H1 (cell line): ENCODE measurements at regions not wholly inside any gene's neighbourhood (a gene's known extent, or its start where the extent isn't known, plus 50 kb on each side); places are given as distances from the start of the nearest gene placed in this dataset.
"Not testable (repeated sequence)": the region's sequence is repeated elsewhere in the genome, so short reads cannot be mapped to it uniquely, and the experiment has no call there.

Experiments used
- CTCF ChIA-PET: fragments of 300-600 bp; sonication (Branson Sonifier 250); formaldehyde crosslinking; loops from one replicate; lab custom pipeline; 2021; ENCODE audit not compliant: partially characterized antibody; lab: Charles Lee
- POLR2A ChIA-PET: fragments of 300-600 bp; sonication (Branson Sonifier 250); formaldehyde crosslinking; loops from one replicate; lab custom pipeline; 2021; ENCODE audit warnings: inconsistent platforms; ENCODE audit not compliant: partially characterized antibody; lab: Charles Lee
- DNase-seq, 2 experiments: peaks; one replicate each; pipeline versions ENCODE4 v3.0.0 to v3.0.0-alpha.2; 2010 to 2022; ENCODE audit warnings: low spot score in 2 of 2, low read depth in 1 of 2, mixed read lengths in 1 of 2
- FAIRE-seq: peaks from 2 replicates; lab custom pipeline; 2011; peaks lifted over from hg19 to GRCh38; lab: Jason Lieb, UNC
- H2AFZ ChIP-seq: 2 replicates; pipeline ENCODE4 v1.8.1; 2012; ENCODE audit warnings: low read length, inconsistent platforms
- H2AK5ac ChIP-seq: 2 replicates; pipeline ENCODE4 v1.6.1; 2013; ENCODE audit warnings: low read depth, low read length
- H2BK120ac ChIP-seq: replicated peaks from 2 replicates; pipeline ENCODE3; 2013; ENCODE audit warnings: low read depth, low read length, inconsistent platforms
- H2BK12ac ChIP-seq: 2 replicates; pipeline ENCODE4 v1.6.1; 2013; ENCODE audit warnings: low read depth, low read length
- H2BK15ac ChIP-seq: 2 replicates; pipeline ENCODE4 v1.6.1; 2013; ENCODE audit warnings: low read length
- H2BK20ac ChIP-seq: 2 replicates; pipeline ENCODE4 v1.6.1; 2013; ENCODE audit warnings: low read length
- H2BK5ac ChIP-seq: 2 replicates; pipeline ENCODE4 v1.6.1; 2013; ENCODE audit warnings: low read depth, low read length
- H3K14ac ChIP-seq: 2 replicates; pipeline ENCODE4 v1.6.1; 2013; ENCODE audit warnings: inconsistent platforms; ENCODE audit not compliant: insufficient read length
- H3K18ac ChIP-seq: 2 replicates; pipeline ENCODE4 v1.6.1; 2013; ENCODE audit warnings: low read length; ENCODE audit errors: extremely low read depth
- H3K23ac ChIP-seq: 2 replicates; pipeline ENCODE4 v1.6.1; 2013; ENCODE audit warnings: inconsistent platforms; ENCODE audit not compliant: insufficient read length
- H3K23me2 ChIP-seq: 2 replicates; pipeline ENCODE4 v1.6.1; 2013; ENCODE audit warnings: low read depth, low read length
- H3K27ac ChIP-seq: 2 replicates; pipeline ENCODE4 v1.6.1; 2011; ENCODE audit warnings: low read depth, low read length, inconsistent platforms
- H3K27me3 ChIP-seq, 4 experiments: replicated peaks in 1 of 4; 1 replicate in 1 of 4; 2 replicates in 3 of 4; pipeline versions ENCODE4 v1.6.1 to v1.8.1; 2011 to 2013; ENCODE audit warnings: low read length in 3 of 4, mild to moderate bottlenecking in 3 of 4, inconsistent platforms in 2 of 4, mixed read lengths in 2 of 4, moderate library complexity in 1 of 4; ENCODE audit not compliant: control insufficient read depth in 3 of 4, insufficient read depth in 3 of 4; ENCODE audit errors: extremely low read depth in 1 of 4
- H3K36me3 ChIP-seq, 4 experiments: 2 replicates each; pipeline versions ENCODE4 v1.6.1 to v1.8.1; 2011 to 2013; ENCODE audit warnings: mild to moderate bottlenecking in 4 of 4, low read length in 3 of 4, moderate library complexity in 2 of 4, control low read depth in 1 of 4, inconsistent platforms in 1 of 4; ENCODE audit not compliant: insufficient read depth in 4 of 4, control insufficient read depth in 2 of 4
- H3K4ac ChIP-seq: replicated peaks from 2 replicates; pipeline ENCODE3; 2013; ENCODE audit warnings: low read length, low read depth, mixed read lengths, inconsistent platforms; ENCODE audit not compliant: insufficient read length
- H3K4me1 ChIP-seq, 4 experiments: replicated peaks in 1 of 4; 1 replicate in 1 of 4; 2 replicates in 3 of 4; pipeline versions ENCODE4 v1.6.1 to v1.8.1; 2011 to 2013; ENCODE audit warnings: low read length in 3 of 4, inconsistent platforms in 2 of 4, mixed read lengths in 1 of 4; ENCODE audit not compliant: insufficient read depth in 4 of 4, control insufficient read depth in 3 of 4
- H3K4me2 ChIP-seq, 2 experiments: 2 replicates each; pipeline versions ENCODE4 v1.6.1 to v1.8.1; 2011 to 2013; ENCODE audit warnings: low read depth in 2 of 2, low read length in 2 of 2, control low read depth in 1 of 2, inconsistent platforms in 1 of 2, mild to moderate bottlenecking in 1 of 2; ENCODE audit not compliant: insufficient read depth in 1 of 2
- H3K4me3 ChIP-seq, 4 experiments: fragments of 200-600, 300-600 bp in 1 of 4; sonication (generic), shearing (Covaris generic), sonication (Bioruptor Twin) in 1 of 4; 2 replicates each; pipeline versions ENCODE4 v1.5.1 to v1.8.1; 2011 to 2016; ENCODE audit warnings: low read length in 4 of 4, low read depth in 3 of 4, control low read depth in 2 of 4, inconsistent platforms in 2 of 4, mild to moderate bottlenecking in 2 of 4, mixed read lengths in 1 of 4, moderate library complexity in 1 of 4; ENCODE audit not compliant: insufficient read depth in 2 of 4; ENCODE audit errors: extremely low read depth in 1 of 4
- H3K56ac ChIP-seq: replicated peaks from 2 replicates; pipeline ENCODE3; 2013; ENCODE audit warnings: low read depth, mild to moderate bottlenecking, mixed read lengths, low read length, inconsistent platforms; ENCODE audit not compliant: insufficient read length
- H3K79me1 ChIP-seq: 2 replicates; pipeline ENCODE4 v1.6.1; 2013; ENCODE audit warnings: low read depth, low read length, control low read depth
- H3K79me2 ChIP-seq, 2 experiments: 2 replicates each; pipeline versions ENCODE4 v1.6.1 to v1.8.1; 2012 to 2013; ENCODE audit warnings: low read length in 2 of 2, mild to moderate bottlenecking in 2 of 2, inconsistent platforms in 1 of 2; ENCODE audit not compliant: insufficient read depth in 2 of 2, control insufficient read depth in 1 of 2
- H3K9ac ChIP-seq, 4 experiments: replicated peaks in 1 of 4; 1 replicate in 1 of 4; 2 replicates in 3 of 4; pipeline versions ENCODE4 v1.6.1 to v1.8.1; 2011 to 2013; ENCODE audit warnings: low read depth in 3 of 4, low read length in 3 of 4, control low read depth in 2 of 4, mild to moderate bottlenecking in 2 of 4, moderate library complexity in 2 of 4, inconsistent platforms in 1 of 4; ENCODE audit errors: extremely low read depth in 1 of 4
- H3K9me3 ChIP-seq, 2 experiments: 2 replicates each; pipeline versions ENCODE4 v1.6.1 to v1.8.1; 2012 to 2013; ENCODE audit warnings: mild to moderate bottlenecking in 2 of 2, moderate library complexity in 2 of 2, control low read depth in 1 of 2, inconsistent platforms in 1 of 2, low read depth in 1 of 2, low read length in 1 of 2, mixed read lengths in 1 of 2; ENCODE audit not compliant: insufficient read depth in 2 of 2
- H4K20me1 ChIP-seq, 2 experiments: replicated peaks in 1 of 2; 2 replicates each; pipeline versions ENCODE3 to v1.8.1; 2011 to 2013; ENCODE audit warnings: inconsistent platforms in 2 of 2, low read length in 2 of 2, mild to moderate bottlenecking in 1 of 2; ENCODE audit not compliant: insufficient read depth in 2 of 2, control insufficient read depth in 1 of 2
- H4K5ac ChIP-seq: 2 replicates; pipeline ENCODE4 v1.6.1; 2013; ENCODE audit warnings: low read length, low read depth, mixed read lengths, inconsistent platforms; ENCODE audit not compliant: insufficient read length
- H4K8ac ChIP-seq: 2 replicates; pipeline ENCODE4 v1.8.0; 2013; ENCODE audit warnings: mild to moderate bottlenecking, moderate library complexity, low read length, inconsistent platforms; ENCODE audit not compliant: insufficient read depth; ENCODE audit errors: extremely low read depth
- H4K91ac ChIP-seq: replicated peaks from 2 replicates; pipeline ENCODE3; 2013; ENCODE audit warnings: low read length, mixed read lengths, inconsistent platforms; ENCODE audit not compliant: insufficient read length
- WGBS, 2 experiments: shearing (Covaris generic) in 1 of 2; methylation state at CpG; one replicate each; pipeline versions ENCODE4 v1.1.6 to v1.1.7; 2013 to 2015; ENCODE audit warnings: low lambda C conversion rate in 2 of 2, mixed read lengths in 2 of 2, inconsistent platforms in 1 of 2, low coverage in 1 of 2, missing lambda C conversion rate in 1 of 2; ENCODE audit not compliant: insufficient replicate concordance in 2 of 2, insufficient coverage in 1 of 2, insufficient read length in 1 of 2; ENCODE audit errors: extremely low coverage in 1 of 2, missing lambda C conversion rate in 1 of 2; 5-methylcytosine and 5-hydroxymethylcytosine counted together

- H3K14ac ChIP-seq, H2BK120ac ChIP-seq, POLR2A ChIA-PET, H3K79me2 ChIP-seq, H4K5ac ChIP-seq, H4K8ac ChIP-seq, H3K56ac ChIP-seq, H3K23ac ChIP-seq, H2BK20ac ChIP-seq, H2BK5ac ChIP-seq, H3K4me1 ChIP-seq, H3K4me3 ChIP-seq, H3K4me2 ChIP-seq, H3K36me3 ChIP-seq, H3K4ac ChIP-seq, CTCF ChIA-PET, H4K91ac ChIP-seq, H3K23me2 ChIP-seq, H2AK5ac ChIP-seq, H3K27me3 ChIP-seq, H3K18ac ChIP-seq, H3K27ac ChIP-seq, H3K79me1 ChIP-seq, H2BK15ac ChIP-seq, H3K9me3 ChIP-seq, H3K9ac ChIP-seq, H2BK12ac ChIP-seq, DNase-seq, FAIRE-seq, H2AFZ ChIP-seq, H4K20me1 ChIP-seq: not testable (repeated sequence)
- 93% methylated on average over 8 of the region's 8 CpGs; no CpG with 5 or more reads in 1 of the 2 experiments for WGBS, 2 experiments
Measured at GRCh38 chr2:220613004-220613403, 959.1 kb downstream of the EPHA4 start.
